IMR-90 (cell line): ENCODE measurements at regions not wholly inside any gene's neighbourhood (a gene's known extent, or its start where the extent isn't known, plus 50 kb on each side); places are given as distances from the start of the nearest gene placed in this dataset.

ENCODE experiments used
- ATAC-seq: fragments of 200-7000 bp; cut with Tn5 transposase; 2 replicates; pipeline ENCODE4 v1.9.1; 2020; ENCODE audit warnings: low read depth, mild to moderate bottlenecking, moderate library complexity
- BruUV-seq: library from RNA; stranded (reverse); fragments of 400-500 nt; replicated peaks from 2 replicates; lab custom pipeline; 2021; lab: Mats Ljungman, UMichigan
- CTCF ChIA-PET: fragments of 300-600 bp; formaldehyde crosslinking; extraction: SDS; loops from one replicate; lab custom pipeline; 2021; ENCODE audit warnings: antibody characterized with exemption; lab: Yijun Ruan, JAX
- POLR2A ChIA-PET: fragments of 300-600 bp; sonication (Branson Sonifier 250); formaldehyde crosslinking; loops from one replicate; lab custom pipeline; 2022; ENCODE audit warnings: antibody characterized with exemption; ENCODE audit not compliant: unreplicated experiment; lab: Charles Lee
- DNase-seq: peaks from one replicate; pipeline ENCODE4 v3.0.0; 2013
- H2AFZ ChIP-seq: replicated peaks from 2 replicates; pipeline ENCODE3; 2013; ENCODE audit warnings: low read length, mild to moderate bottlenecking; ENCODE audit not compliant: poor library complexity
- H2AK5ac ChIP-seq: 2 replicates; pipeline ENCODE4 v1.6.1; 2013; ENCODE audit warnings: low read depth, low read length, inconsistent platforms
- H2AK9ac ChIP-seq: replicated peaks from 2 replicates; pipeline ENCODE3; 2013; ENCODE audit warnings: mild to moderate bottlenecking, low read depth, low read length, moderate library complexity; ENCODE audit not compliant: poor library complexity
- H2BK120ac ChIP-seq: 2 replicates; pipeline ENCODE4 v1.6.1; 2013; ENCODE audit warnings: low read depth, low read length, inconsistent platforms
- H2BK15ac ChIP-seq: 3 replicates; pipeline ENCODE4 v1.6.1; 2013; ENCODE audit warnings: low read depth, low read length, inconsistent platforms
- H2BK20ac ChIP-seq: 2 replicates; pipeline ENCODE4 v1.6.1; 2013; ENCODE audit warnings: low read depth, mild to moderate bottlenecking, inconsistent platforms, low read length, moderate library complexity
- H2BK5ac ChIP-seq: 2 replicates; pipeline ENCODE4 v1.6.1; 2013; ENCODE audit warnings: mild to moderate bottlenecking, low read depth, low read length, inconsistent platforms; ENCODE audit not compliant: poor library complexity, severe bottlenecking
- H3K14ac ChIP-seq: replicated peaks from 2 replicates; pipeline ENCODE4 v1.6.1; 2013; ENCODE audit warnings: low read depth, low read length, inconsistent platforms
- H3K18ac ChIP-seq: 2 replicates; pipeline ENCODE4 v1.6.1; 2013; ENCODE audit warnings: low read depth, low read length, control low read depth
- H3K23ac ChIP-seq: 2 replicates; pipeline ENCODE4 v1.6.1; 2013; ENCODE audit warnings: low read depth, low read length, inconsistent platforms
- H3K27ac ChIP-seq: 2 replicates; pipeline ENCODE4 v1.5.1; 2013; ENCODE audit warnings: mild to moderate bottlenecking, control low read depth, low read length; ENCODE audit not compliant: insufficient read depth
- H3K27me3 ChIP-seq: 2 replicates; pipeline ENCODE4 v1.6.1; 2013; ENCODE audit warnings: low read length; ENCODE audit not compliant: control insufficient read depth, insufficient read depth
- H3K36me3 ChIP-seq: 2 replicates; pipeline ENCODE4 v1.6.1; 2013; ENCODE audit warnings: low read length, mixed read lengths; ENCODE audit not compliant: control insufficient read depth, insufficient read depth
- H3K4ac ChIP-seq: 2 replicates; pipeline ENCODE4 v1.6.1; 2013; ENCODE audit warnings: low read depth, low read length, inconsistent platforms
- H3K4me1 ChIP-seq: 2 replicates; pipeline ENCODE4 v1.6.1; 2013; ENCODE audit warnings: low read length, mixed read lengths; ENCODE audit not compliant: control insufficient read depth, insufficient read depth
- H3K4me2 ChIP-seq: 2 replicates; pipeline ENCODE4 v1.6.1; 2013; ENCODE audit warnings: low read depth, mild to moderate bottlenecking, control low read depth, low read length, moderate library complexity
- H3K4me3 ChIP-seq: 2 replicates; pipeline ENCODE4 v1.5.1; 2013; ENCODE audit warnings: low read depth, mild to moderate bottlenecking, control low read depth, low read length, moderate library complexity; ENCODE audit not compliant: insufficient read depth
- H3K56ac ChIP-seq: 2 replicates; pipeline ENCODE4 v1.6.1; 2013; ENCODE audit warnings: low read length, inconsistent platforms; ENCODE audit not compliant: insufficient read depth; ENCODE audit errors: extremely low read depth
- H3K79me1 ChIP-seq, 2 experiments: 2 replicates each; pipeline ENCODE4 v1.6.1; 2013; ENCODE audit warnings: low read length in 2 of 2, inconsistent platforms in 1 of 2, low read depth in 1 of 2
- H3K9ac ChIP-seq: 2 replicates; pipeline ENCODE4 v1.6.1; 2013; ENCODE audit warnings: low read depth, low read length, control low read depth
- H3K9me1 ChIP-seq: 2 replicates; pipeline ENCODE4 v1.6.1; 2013; ENCODE audit warnings: low read length, inconsistent platforms; ENCODE audit not compliant: insufficient read depth
- H3K9me3 ChIP-seq: 2 replicates; pipeline ENCODE4 v1.6.1; 2013; ENCODE audit warnings: low read length; ENCODE audit not compliant: control insufficient read depth, insufficient read depth
- H4K20me1 ChIP-seq: 2 replicates; pipeline ENCODE4 v1.6.1; 2013; ENCODE audit warnings: low read length, inconsistent platforms; ENCODE audit not compliant: insufficient read depth
- H4K5ac ChIP-seq: 2 replicates; pipeline ENCODE4 v1.6.1; 2013; ENCODE audit warnings: mild to moderate bottlenecking, low read depth, low read length, control low read depth
- H4K8ac ChIP-seq, 2 experiments: 2 replicates each; pipeline ENCODE4 v1.6.1; 2013; ENCODE audit warnings: low read depth in 2 of 2, low read length in 2 of 2, control low read depth in 1 of 2, inconsistent platforms in 1 of 2
- H4K91ac ChIP-seq: 2 replicates; pipeline ENCODE4 v1.6.1; 2013; ENCODE audit warnings: low read depth, low read length, inconsistent platforms; ENCODE audit not compliant: insufficient read depth
- CEBPB ChIP-seq: IDR thresholded peaks from 2 replicates; pipeline ENCODE4 v1.6.1; 2012; ENCODE audit warnings: low read depth, low read length, improper control_type of control experiment
- FOS ChIP-seq: fragments of 150-350 bp; IDR thresholded peaks from 2 replicates; pipeline ENCODE4 v1.6.1; 2016; ENCODE audit warnings: low read depth, low read length
- NFE2L2 ChIP-seq: fragments of 150-350 bp; IDR thresholded peaks from 2 replicates; pipeline ENCODE4 v1.6.1; 2016; ENCODE audit warnings: low read depth, mild to moderate bottlenecking, low read length
- dilution Hi-C: fragments of 300-500 bp; cut with HindIII; formaldehyde crosslinking; loops from one replicate; pipeline ENCODE4 v1.14.3; 2018; ENCODE audit warnings: low sequenced_read_pairs; ENCODE audit not compliant: unreplicated experiment
- in situ Hi-C: fragments of 300-500 bp; cut with MboI; formaldehyde crosslinking; loops from 3 replicates; pipeline ENCODE4 v1.14.3; 2019; ENCODE audit warnings: low sequenced_read_pairs, inconsistent platforms, mixed read lengths
- intact Hi-C: fragments of 100-400 bp; cut with micrococcal nuclease; formaldehyde crosslinking; loops from 2 replicates; pipeline ENCODE4 v1.10.0; 2022

DNA sequence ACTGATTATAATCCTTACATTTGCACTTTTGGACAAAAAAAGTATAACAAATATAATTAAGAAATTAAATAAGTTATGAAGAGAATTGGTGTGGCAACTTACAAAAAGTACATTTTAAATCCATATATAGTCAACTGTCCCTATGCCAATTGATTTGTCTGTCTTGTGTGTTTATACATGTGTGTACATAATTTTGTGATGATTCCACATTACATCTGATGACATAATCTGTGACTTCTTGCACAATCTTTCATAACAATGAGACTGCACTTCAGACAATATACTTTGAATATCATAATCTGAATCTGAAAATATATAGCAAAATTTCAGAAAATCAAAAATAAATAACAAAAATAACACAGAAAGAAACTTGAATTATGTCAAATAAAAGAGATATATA is 953.4 kb downstream of the FAT4 start:
- ChIA-PET CTCF (interaction anchor here (0.6 kb wide), 1 partner anchor 998 kb away, joined by 4 read pairs; no protein-coding TSS in a partner anchor), POLR2A (no interaction called here)
- Histone ChIP-seq H3K4me3 (no peak overlapping the region), H2BK120ac (no peak overlapping the region), H3K36me3 (no peaks in the 10 kb centered on the region), H4K20me1 (no peaks in the 10 kb centered on the region), H2AK9ac (no peak overlapping the region), H3K18ac (no peak overlapping the region), H3K23ac (no peak overlapping the region), H4K8ac (no peak overlapping the region; a peak in 1 of 4 replicates), H4K91ac (no peak overlapping the region), H3K9me3 (no peaks in the 10 kb centered on the region), H2AFZ (no peak overlapping the region), H3K9ac (no peak overlapping the region), H2AK5ac (no peak overlapping the region), H2BK5ac (peak overlapping the region; percentile 36), H3K4ac (no peak overlapping the region), H3K4me2 (no peak overlapping the region), H3K9me1 (no peaks in the 10 kb centered on the region), H3K27me3 (no peaks in the 10 kb centered on the region), H3K79me1 (no peaks in the 10 kb centered on the region), H2BK15ac (no peak overlapping the region), H3K4me1 (peaks cover 2% of the 10 kb centered on the region), H3K56ac (no peak overlapping the region), H3K14ac (no peak overlapping the region), H4K5ac (no peak overlapping the region), H3K27ac (no peak overlapping the region), H2BK20ac (no peak overlapping the region)
- in situ Hi-C loops (no loop called here), dilution Hi-C loops (no loop called here), intact Hi-C loops (no loop called here)
- DNase-seq (peak; percentile 73), ATAC-seq (no peak)
- peak; percentile 56 for TF ChIP-seq NFE2L2
- TF ChIP-seq CEBPB, result peak; percentile 95
- no peak for TF ChIP-seq FOS
- no TSS peak for BruUV-seq
